GM21723 (cell line): ENCODE measurements at regions not wholly inside any gene's neighbourhood (a gene's known extent, or its start where the extent isn't known, plus 50 kb on each side); places are given as distances from the start of the nearest gene placed in this dataset.

Experiments used
- ATAC-seq: cut with Tn5 transposase; IDR thresholded peaks from one replicate; pipeline ENCODE4 v1.9.1; 2021; ENCODE audit warnings: mild to moderate bottlenecking, moderate library complexity; ENCODE audit not compliant: unreplicated experiment

DNA sequence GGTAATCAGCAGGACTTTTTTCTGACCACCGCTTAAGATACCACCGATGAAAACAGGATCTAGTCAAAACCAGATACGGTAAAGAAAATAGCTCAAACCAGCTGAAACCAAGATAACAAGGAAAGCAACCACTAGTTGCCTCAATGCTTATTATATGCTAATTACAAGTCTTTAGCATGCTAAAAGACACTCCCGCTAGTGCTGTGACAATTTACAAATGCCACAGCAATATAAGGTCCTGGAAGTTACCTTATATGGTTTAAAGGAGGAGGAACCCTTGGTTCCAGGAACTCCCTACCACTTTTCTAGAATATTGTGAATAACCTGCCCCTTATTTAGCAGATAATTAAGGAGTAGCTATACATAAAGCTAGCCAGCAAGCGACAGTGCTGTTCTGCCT is 976.4 kb upstream of the SEL1L start:
- no peak for ATAC-seq

DNA sequence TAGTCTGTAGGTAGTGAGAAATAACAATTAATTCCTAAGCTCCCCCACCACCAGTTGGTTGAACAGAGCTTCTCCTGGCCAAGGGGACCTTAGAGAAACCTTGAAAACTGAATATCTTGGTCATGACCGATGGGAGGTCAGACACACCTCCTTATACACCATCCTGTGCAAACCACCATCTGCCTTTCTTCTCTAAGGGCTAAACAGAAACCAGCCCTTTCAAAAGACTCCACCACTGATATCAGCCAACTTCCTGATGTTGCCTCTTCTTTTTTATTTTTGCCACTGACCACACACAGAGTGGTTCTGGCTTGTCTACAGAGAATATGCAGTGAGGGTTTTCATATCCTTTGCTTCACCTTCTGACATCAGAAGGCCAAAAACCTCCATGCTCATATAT is 977.7 kb upstream of the SEL1L start:
- ATAC-seq, result no peak

DNA sequence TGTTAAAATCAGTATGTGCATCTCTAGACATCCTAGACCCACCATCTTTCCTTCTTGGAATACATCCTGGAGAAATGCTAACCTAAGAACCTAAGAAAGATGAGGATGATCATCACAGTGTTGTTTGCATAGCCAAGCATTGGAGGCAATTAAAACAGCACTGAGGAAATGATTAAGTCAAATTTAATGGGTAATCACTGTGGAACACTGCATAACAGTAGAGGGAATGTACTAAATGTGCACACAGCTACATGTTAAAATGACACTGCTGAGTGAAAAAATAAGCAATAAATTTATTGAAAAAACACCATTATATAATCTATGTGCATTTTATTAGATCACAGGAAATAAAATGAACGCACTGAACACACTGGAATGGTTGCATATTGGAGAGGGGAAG is 987.1 kb upstream of the SEL1L start:
- ATAC-seq, result no peak

DNA sequence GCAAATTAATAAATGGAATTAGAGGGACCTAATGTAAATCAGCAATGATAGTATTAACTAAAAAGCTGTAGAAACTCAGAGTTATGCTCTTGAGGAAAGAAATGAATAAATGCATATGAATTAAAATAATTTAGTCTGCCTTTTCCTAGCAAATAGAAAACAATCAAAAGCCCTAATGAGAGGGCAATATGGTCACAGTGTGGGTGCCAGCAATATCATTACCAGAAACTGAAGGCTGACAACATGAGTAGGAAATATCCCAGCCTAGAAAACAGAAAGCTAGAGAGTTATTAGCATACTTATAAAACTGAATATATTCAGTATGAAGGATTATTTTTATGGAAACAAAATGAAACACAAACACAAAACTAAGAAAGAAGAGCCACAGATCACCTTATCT is 987.5 kb upstream of the SEL1L start:
- ATAC-seq, result no peak

DNA sequence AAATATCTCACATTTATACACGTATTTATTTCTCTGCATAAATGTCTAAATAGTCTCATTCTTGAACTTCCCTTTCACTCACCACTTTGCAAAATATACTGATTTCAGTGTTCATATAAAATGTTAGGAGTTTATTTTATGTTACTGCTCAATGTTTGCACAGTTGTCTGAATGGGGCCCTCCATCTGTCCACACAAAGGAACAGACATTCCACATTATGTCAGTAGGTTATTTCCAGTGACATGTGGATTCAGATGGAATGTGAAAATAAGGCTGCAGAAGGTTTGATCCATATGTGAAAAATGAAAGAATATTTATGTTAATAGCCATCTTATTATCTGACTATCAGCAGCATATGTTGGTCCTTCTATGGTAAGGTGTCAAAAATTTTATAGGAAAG is 994.4 kb upstream of the SEL1L start:
- ATAC-seq, result no peak

DNA sequence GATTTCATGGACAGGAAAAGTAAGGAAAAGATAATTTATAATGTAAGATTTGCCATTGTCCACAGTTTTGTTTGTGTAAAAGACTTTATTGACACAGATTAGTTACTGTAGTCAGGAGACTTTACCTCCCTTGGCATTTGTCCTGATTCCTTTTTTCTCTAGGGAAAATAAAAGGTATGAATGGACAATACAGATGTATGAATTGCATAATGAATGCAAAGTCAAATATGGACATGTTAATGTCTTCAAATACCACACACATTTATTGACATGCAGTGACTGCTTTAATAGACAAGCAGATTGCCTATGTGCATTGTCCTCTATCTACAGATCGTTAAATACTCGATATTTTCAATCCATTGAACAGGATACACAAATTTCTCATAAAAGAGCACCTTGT is 999.7 kb upstream of the SEL1L start:
- no peak for ATAC-seq

DNA sequence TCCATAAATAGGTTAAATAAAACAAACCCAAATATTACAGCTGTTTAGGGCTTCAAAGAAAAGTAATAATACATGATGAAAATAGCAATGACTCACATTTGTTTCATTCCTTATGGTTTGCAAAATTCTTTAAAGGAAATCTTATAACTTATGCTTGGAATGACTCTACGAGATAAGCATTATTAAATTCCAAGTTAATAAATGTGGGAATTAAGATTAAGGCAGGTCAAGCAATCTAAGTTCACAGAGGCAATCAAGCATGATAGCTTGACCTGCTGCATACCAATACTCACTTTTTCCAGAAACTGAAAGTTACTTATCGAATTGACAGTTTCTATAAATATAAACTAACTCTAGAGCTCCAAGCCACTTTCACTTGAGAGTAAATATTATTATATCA is 1002.9 kb upstream of the SEL1L start:
- ATAC-seq, result no peak

DNA sequence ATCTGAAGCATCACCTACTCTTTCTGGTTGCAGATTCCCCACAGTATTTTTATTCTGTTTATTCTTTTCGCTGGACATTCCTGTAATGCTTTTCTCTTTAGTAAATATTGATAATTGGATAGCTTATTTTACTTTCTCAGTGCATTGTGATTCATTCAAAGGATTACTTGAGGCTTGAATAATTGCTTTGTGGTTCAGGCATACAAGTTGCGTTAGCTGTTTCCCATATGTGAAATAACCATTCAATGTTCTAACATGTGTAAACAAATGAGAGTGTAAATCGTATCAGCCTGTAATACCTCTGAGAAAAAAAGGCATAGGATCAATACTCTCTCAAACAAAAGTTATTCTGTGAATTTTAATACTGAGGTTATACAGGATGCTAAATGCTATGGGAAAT is 1004.2 kb upstream of the SEL1L start:
- no peak for ATAC-seq

DNA sequence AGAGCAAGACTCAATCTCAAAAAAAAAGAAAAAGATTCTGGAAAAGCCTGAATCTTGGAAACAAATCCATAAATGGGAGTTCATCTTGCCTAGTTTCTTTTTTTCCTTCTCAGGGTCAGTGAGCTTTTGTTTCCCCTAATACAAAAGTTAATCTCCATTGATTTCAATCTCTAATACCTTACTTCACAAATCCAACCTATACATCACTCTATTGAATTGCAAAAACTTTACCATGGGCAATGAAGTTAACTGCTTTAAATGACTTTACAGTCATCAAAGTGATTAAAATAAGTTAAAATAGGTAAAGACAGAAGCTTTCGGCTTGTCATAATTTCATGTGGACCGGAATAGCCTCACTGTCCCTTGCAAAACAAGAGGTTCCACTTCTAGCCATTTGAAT is 1012.7 kb upstream of the SEL1L start:
- ATAC-seq, result no peak

DNA sequence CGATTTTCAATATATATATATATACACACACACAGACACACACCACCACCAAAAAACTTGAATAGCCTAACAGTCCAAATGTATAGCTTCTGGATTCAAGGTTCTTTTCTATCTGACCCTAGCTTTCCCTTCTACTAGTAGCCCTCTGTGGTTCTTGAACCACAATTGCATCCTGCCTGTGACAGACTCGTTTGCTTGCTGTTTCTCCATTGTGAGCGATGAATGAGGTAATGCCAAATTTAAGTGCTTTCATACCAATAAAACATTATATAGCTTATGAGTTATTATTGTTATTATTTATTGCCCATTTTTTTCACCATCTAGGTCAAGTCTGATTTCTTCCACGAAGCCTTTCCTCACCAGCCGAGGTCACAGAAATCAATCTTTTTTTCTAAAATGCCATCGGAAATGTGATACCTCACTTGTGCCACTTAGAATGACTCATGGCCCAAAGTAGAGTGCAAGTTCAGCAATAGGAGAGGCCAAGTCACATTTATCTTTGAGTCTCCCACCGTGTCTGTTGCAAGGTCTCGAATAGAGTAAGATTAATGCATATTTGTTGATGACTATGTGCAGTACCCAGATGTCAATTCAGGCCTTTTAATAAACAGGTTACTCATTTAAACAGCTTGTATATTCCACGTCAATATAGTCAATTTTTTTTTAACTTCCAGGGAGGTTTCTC is 1015.8 kb upstream of the SEL1L start:
- ATAC-seq, result no peak

DNA sequence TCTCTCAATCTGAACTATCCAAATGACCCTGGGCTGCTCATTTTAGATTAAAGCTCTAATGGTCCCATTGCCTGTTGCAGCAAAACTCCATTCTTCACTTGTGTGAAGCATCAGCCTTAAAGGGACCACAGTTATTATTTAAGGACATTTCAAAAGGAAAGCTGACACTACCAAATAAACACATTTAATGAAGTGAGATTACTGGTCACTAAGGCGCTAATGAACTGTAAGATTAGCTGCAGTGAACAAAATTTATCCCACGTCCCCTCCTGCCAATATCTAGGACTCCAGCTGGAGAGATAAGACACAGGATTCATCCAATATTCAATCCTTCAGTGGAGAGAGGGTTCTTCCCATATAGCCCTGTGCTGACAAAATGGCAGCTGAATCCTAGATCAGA is 1029.2 kb upstream of the SEL1L start:
- no peak for ATAC-seq

DNA sequence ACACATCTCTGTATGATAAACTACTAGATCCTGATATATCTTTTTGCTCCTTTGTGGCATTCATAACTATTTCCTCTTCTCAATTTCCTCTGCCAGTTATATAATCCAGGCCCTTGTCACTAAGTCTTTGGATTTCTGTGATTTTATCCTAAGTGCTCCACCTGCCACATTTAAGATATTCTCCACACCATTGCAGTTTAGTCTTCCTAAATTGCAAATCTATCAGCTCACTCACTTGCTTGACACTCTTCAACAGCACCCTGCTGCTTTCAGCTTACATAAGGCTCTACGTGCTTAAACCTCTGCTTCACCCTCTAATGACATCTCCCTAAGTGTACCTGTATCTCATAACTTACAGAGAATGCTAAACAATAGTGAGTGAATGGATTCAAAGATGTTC is 1032.2 kb upstream of the SEL1L start:
- no peak for ATAC-seq

DNA sequence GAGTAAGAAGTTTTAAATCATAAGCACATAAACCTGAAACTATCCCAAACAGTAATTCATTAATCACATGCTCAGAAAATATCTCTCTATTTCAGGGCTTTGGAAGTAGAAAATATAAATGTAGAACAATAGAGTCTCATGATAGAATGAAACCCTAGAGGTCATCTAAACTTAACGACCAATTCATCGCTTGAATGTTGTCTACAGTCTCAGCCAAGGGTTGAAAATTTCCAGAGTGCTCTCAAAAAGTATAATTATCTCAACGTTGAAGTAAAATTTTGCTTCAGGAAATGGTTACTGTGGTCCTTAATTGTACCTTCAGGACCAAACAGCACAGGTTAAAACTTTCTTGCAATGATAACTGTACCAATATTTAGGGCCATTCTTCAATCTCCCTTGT is 1053.6 kb upstream of the SEL1L start:
- no peak for ATAC-seq

DNA sequence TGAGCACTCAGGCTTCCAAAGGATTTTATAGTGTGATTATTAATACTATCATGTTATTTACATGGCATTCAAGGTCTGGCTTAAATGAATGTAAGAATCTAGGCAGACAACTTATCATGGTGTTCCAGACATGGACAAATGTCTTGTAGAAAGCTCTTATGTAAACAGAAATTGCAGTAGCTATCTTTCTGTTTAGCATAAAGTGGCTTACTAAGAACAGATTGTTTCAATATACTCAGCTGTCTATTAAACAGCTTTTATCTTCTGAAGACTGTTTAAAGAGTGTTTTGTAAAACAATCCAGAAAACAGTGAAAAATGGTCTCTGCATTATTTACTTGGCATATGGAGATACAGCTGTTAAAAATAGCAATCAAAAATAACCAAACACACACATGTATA is 1061.8 kb upstream of the SEL1L start:
- no peak for ATAC-seq

DNA sequence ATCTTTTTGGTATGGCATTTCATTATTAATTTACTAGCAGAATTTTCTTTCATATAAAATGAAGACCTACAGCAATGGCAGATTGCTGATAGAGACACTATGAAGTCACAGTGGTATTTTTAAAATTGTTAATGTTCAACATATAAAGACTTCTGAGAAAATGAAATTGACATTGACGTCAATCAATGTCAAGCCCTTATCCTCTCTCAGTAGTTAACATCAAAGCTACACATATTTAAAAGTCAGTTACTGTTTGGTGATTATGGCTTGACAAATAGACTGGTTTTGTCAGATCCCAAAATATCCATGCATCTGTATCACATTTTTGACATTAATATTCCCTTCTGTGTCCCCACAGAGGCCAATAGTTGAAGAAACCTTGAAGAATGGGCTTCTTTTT is 1069.1 kb upstream of the SEL1L start:
- no peak for ATAC-seq

DNA sequence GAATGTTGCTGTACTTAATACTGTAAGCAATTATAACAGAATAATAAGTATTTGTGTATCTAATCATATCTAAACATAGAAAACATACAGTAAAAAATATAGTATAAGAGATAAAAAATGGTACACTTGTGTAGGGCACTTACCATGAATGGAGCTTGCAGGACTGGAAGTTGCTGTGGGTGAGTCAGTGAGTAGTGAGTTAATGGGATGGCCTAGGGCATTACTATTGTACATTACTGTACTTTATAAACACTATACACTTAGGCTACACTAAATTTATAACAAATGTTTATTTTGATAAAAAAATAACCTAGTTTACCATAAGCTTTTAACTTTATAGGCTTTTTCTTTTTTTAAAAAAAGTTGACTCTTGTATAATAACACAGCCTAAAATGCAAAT is 1071.2 kb upstream of the SEL1L start:
- no peak for ATAC-seq

DNA sequence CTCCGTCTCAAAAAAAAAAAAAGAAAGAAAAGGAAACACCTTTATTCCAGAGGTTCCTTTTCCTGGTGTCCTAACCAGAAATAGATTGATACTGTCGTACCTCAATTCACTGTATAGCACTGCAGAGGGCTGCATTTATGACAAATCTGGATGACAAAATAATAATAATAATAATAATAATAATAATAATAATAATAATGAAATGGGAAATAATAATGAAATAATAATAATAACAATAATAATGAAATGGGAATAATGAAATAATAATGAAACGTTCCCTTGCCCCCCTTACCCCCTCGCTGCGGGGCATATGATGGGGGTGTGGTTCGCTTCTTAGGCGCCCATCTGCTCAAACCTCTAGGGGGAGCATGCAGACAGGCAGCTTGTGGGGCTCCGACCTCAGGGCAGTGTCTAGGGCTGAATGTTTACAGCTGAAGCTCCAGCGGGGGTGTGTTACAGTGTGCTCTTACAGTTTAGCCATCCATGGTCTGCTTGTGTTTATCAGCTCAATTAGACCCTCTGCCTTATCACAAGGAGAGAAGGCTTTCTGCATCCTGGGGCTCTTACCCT is 1088.3 kb upstream of the SEL1L start:
- ATAC-seq, result no peak

DNA sequence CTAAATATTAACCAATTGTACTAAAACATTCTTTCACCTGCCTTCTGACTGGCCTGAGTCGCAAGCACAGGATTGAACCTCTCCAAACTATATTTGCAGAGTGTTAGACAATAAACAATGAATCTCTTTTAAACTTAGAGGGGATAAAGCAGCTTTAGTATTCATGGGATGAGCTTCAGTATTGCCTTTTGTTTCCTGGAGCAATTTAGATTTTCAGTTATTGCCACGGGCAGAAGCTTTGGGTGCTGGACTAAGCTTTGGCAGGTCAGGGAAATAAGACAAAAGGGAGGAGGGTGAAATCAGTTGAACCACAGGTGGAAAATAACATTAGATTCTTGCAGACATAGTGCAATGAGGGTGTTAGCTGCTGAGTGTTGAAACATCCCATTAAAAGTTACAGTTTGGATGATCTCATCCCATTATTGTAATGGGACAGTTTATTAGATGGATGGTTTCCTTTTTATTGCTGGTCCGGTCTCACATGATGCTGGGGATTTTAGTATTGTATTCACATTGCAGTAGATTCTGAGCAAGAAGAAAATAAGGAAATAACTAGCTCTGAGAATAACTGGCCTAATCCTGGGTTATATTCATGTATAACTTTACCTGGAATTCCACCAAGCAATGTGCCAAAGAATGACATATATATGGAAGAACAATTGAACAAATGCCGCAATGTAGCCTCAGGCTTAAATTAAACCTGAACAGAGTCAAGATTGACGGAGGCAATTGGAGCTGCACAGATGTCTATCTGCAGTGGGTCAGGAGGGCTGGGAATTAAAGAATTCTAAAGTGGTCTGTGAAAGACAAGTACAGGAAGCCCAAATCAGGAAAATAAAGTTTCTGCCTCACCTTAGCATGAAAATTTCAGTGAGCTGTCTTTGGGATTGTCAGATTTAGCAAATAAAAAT is 1092.8 kb upstream of the SEL1L start:
- no peak for ATAC-seq

DNA sequence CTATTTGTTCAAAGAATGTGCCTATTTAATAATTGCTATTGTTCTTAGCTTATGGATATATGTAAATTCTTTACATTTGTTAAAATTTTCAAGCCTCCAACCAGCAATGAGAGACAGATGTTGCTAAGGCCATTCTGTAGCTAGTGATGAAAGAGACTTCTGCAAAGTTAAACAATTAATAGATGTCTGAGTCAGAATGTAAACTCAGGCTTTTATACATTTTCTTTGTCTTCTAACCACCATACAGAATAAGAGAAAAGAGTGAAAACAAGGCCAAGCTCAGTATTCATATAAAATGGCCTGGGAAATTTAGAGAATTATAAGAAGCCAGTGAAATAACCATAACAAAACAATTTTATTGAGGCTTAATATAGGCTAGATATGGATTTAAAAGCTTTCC is 1102.3 kb upstream of the SEL1L start:
- no peak for ATAC-seq

DNA sequence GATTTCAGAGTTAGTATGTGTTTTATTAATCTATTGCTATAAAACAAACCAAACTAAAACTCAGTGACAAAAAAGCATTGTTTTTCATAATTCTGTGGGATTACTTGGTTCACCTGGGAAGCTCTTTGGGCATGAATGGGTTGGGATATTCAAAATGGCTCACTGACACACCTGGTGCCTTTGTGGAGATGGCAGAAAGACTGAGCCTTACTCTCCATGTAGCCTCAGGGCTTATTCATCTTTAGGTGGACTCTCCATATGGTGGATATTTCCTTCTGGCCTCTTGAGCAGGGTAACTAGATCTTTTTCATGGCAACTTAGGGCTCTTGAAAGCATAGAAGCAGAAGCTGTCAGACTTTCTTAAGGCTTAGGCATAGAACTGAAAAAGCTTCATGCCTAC is 1102.8 kb upstream of the SEL1L start:
- no peak for ATAC-seq

DNA sequence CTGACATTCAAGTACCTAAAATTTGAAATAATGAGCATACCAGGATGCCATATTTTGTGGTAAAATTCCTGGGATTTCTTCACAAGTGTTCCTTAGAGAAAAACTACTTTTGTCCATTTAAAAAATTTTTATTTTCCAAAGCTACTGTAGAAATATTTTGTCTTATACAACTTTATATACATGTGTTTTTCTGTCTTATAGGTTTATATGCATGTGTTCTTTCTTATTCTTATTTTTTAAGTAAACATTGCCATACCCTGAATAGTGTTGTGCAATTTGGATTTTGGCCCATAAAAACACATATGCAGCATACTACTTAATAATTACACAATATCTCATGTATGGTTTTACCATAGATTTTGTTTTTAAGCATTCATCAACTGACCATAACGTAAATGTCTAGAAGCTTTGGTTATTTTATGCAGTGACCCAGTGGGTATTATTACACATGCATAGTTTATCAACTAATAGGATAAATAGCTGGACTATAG is 1107.4 kb upstream of the SEL1L start:
- no peak for ATAC-seq

DNA sequence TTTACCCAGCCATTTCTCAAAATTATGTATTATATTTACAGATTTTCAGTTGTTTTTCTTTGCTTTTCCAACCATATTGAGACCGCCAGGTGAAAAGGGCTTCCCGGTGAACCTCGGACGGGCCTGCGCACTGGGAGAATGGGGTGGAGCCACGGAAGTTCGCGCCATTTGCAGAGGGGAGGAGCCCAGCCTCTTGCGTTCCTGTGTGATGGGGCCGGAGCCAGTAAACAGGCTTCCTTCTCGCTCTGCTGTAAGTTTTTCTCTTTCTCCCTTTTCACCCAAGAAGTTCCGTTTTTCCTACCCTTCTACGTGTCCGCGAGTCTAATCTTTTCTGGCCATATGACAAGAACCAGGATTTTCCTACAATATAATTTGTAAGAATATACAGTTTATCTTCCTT is 1108.8 kb upstream of the SEL1L start:
- ATAC-seq, result no peak
